Peyer's patch (tissue), 4 donors: ENCODE measurements at regions not wholly inside any gene's neighbourhood (a gene's known extent, or its start where the extent isn't known, plus 50 kb on each side); places are given as distances from the start of the nearest gene placed in this dataset.

Experiments
- CTCF ChIP-seq, 6 experiments: fragments of 450-650 bp in 4 of 6; fragments of 200-600 bp in 2 of 6; sonication (generic) in 1 of 6; IDR thresholded peaks; one replicate each; pipeline ENCODE4 v1.5.1; 2017 to 2019; ENCODE audit warnings: antibody characterized with exemption in 6 of 6, mild to moderate bottlenecking in 3 of 6, moderate library complexity in 1 of 6
- POLR2A ChIP-seq, 2 donors: fragments of 450-650 bp; IDR thresholded peaks; one replicate each; pipeline ENCODE4 v1.5.1; 2017; ENCODE audit warnings: antibody characterized with exemption in 2 of 2, mild to moderate bottlenecking in 2 of 2, moderate library complexity in 2 of 2

GRCh38 chr4:173839865-173840264, 309.8 kb upstream of the HAND2 start:
- TF ChIP-seq CTCF (IDR thresholded peaks at IDR 0.05) (no peak), POLR2A (IDR thresholded peaks at IDR 0.05) (no peak)
